ENCODE measurements at regions not wholly inside any gene's neighbourhood (a gene's known extent, or its start where the extent isn't known, plus 50 kb on each side); places are given as distances from the start of the nearest gene placed in this dataset.

DNA sequence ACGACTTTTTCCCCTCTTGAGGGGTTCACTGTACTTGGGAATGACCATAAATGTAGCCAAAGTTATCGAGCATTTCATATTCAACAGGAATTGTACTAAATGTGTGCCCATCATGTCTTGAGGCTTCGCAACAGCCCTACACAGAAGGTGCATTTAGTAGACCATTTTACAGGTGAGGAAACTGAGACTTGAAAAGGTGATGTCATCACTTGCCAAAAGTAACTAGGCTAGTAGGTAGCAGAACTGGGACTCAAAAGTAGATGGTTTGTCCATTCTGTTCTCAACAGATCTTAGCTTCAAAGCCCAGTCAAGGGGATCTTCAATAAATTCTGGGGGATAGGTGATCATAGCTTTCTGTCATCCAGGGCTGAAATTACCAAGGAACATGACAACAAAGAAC lies 782.2 kb downstream of the MED13L start:
- Histone ChIP-seq H3K79me2 (ENCODE audit: control insufficient read depth, insufficient read depth, low read length) (no peaks in the 10 kb centered on the region), H3K9me3 (replicated peaks; ENCODE audit: control insufficient read depth, insufficient read depth, low read length) (no peaks in the 10 kb centered on the region), H3K9me1 (replicated peaks; ENCODE audit: control insufficient read depth, extremely low read depth, insufficient read depth, low read length) (no peaks in the 10 kb centered on the region), H3K4me2 (ENCODE audit: insufficient read depth, low read length) (no peak overlapping the region), H4K20me1 (replicated peaks; ENCODE audit: control insufficient read depth, extremely low read depth, insufficient read depth, low read length) (no peaks in the 10 kb centered on the region), H3K36me3 (ENCODE audit: control insufficient read depth in 2 of 2, extremely low read depth in 1 of 2, insufficient read depth in 2 of 2, low read length in 2 of 2) (no peaks in the 10 kb centered on the region), H2AFZ (ENCODE audit: low read depth, low read length) (no peak overlapping the region), H3K27me3 (ENCODE audit: control insufficient read depth in 2 of 2, insufficient read depth in 2 of 2, low read length in 2 of 2) (no peaks in the 10 kb centered on the region), H3K4me3 (replicated peaks in 1 of 3; ENCODE audit: insufficient read depth in 1 of 3, low read depth in 1 of 3, low read length in 3 of 3) (no peak overlapping the region), H3K4me1 (ENCODE audit: control insufficient read depth, extremely low read depth, insufficient read depth, low read length) (no peaks in the 10 kb centered on the region), H3K9ac (replicated peaks; ENCODE audit: extremely low read depth, insufficient read depth, low read length) (no peak overlapping the region), H3K27ac (ENCODE audit: insufficient read depth, low read depth, low read length) (no peak overlapping the region)
- BruUV-seq (replicated peaks): no TSS peak
- POLR2A ChIA-PET: no interaction called here
- TF ChIP-seq GATA2 (IDR thresholded peaks at IDR 0.05; ENCODE audit: insufficient read depth, insufficient read length, low read depth, low read length) (no peak), EZH2 (IDR thresholded peaks at IDR 0.05; ENCODE audit: borderline replicate concordance, low read depth, low read length, severe bottlenecking) (no peak), FOS (IDR thresholded peaks at IDR 0.05; ENCODE audit: borderline replicate concordance, insufficient read depth, low read length) (no peak), POLR2A (IDR thresholded peaks at IDR 0.05; ENCODE audit: low read depth, low read length) (no peak), MYC (IDR thresholded peaks at IDR 0.05; ENCODE audit: low read depth, low read length) (no peak)
- TF ChIP-seq, protein P1, sequence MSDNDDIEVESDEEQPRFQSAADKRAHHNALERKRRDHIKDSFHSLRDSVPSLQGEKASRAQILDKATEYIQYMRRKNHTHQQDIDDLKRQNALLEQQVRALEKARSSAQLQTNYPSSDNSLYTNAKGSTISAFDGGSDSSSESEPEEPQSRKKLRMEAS (IDR thresholded peaks at IDR 0.05; ENCODE audit: insufficient read depth, insufficient read length): no peak
- TF ChIP-seq, protein P2, sequence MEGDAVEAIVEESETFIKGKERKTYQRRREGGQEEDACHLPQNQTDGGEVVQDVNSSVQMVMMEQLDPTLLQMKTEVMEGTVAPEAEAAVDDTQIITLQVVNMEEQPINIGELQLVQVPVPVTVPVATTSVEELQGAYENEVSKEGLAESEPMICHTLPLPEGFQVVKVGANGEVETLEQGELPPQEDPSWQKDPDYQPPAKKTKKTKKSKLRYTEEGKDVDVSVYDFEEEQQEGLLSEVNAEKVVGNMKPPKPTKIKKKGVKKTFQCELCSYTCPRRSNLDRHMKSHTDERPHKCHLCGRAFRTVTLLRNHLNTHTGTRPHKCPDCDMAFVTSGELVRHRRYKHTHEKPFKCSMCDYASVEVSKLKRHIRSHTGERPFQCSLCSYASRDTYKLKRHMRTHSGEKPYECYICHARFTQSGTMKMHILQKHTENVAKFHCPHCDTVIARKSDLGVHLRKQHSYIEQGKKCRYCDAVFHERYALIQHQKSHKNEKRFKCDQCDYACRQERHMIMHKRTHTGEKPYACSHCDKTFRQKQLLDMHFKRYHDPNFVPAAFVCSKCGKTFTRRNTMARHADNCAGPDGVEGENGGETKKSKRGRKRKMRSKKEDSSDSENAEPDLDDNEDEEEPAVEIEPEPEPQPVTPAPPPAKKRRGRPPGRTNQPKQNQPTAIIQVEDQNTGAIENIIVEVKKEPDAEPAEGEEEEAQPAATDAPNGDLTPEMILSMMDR (IDR thresholded peaks at IDR 0.05; ENCODE audit: extremely low read depth in 1 of 2, insufficient read depth in 1 of 2, low read depth in 1 of 2, low read length in 2 of 2): no peak
- FAIRE-seq (no peak), DNase-seq (ENCODE audit: low read depth, low spot score) (no peak)
- dilution Hi-C loops (cut with MboI; ENCODE audit: extremely low pct_ligation_motif_present, low sequenced_read_pairs): no loop called here
- intact Hi-C loops (cut with micrococcal nuclease): no loop called here
- CTCF ChIA-PET: interaction anchor here (0.6 kb wide), 1 partner anchor 13 kb away, joined by 4 read pairs; no protein-coding TSS in a partner anchor

Measured in endothelial cell of umbilical vein (primary cell).